Neural cell (in vitro differentiated cells): ENCODE measurements at regions not wholly inside any gene's neighbourhood (a gene's known extent, or its start where the extent isn't known, plus 50 kb on each side); places are given as distances from the start of the nearest gene placed in this dataset.

ENCODE experiments used
- H2AFZ ChIP-seq: fragments of 200-600, 300-800 bp; sonication (generic), shearing (Covaris generic); 2 replicates; pipeline ENCODE4 v1.6.0; 2014; ENCODE audit warnings: low read depth, mild to moderate bottlenecking, antibody characterized with exemption, low read length, moderate library complexity
- H3F3A ChIP-seq: fragments of 200-600 bp; shearing (Covaris generic); 2 replicates; pipeline ENCODE4 v1.6.1; 2016; ENCODE audit warnings: mild to moderate bottlenecking, moderate library complexity, mixed read lengths, antibody characterized with exemption, low read length; ENCODE audit not compliant: insufficient read depth, poor library complexity, severe bottlenecking
- H3K27ac ChIP-seq: fragments of 200-600, 300-800 bp; sonication (generic), shearing (Covaris generic); 2 replicates; pipeline ENCODE4 v1.5.1; 2014; ENCODE audit warnings: mild to moderate bottlenecking, low read length, moderate library complexity
- H3K27me3 ChIP-seq: fragments of 300-800, 200-600 bp; sonication (generic), shearing (Covaris generic); 2 replicates; pipeline ENCODE4 v1.6.0; 2014; ENCODE audit warnings: mild to moderate bottlenecking, low read depth, low read length, moderate library complexity; ENCODE audit not compliant: insufficient read depth
- H3K36me3 ChIP-seq: fragments of 300-800, 200-600 bp; sonication (generic), shearing (Covaris generic); 2 replicates; pipeline ENCODE4 v1.5.1; 2014; ENCODE audit warnings: mild to moderate bottlenecking, antibody characterized with exemption, low read length, moderate library complexity; ENCODE audit not compliant: insufficient read depth
- H3K4me2 ChIP-seq: fragments of 300-800, 200-600 bp; sonication (generic), shearing (Covaris generic); 2 replicates; pipeline ENCODE4 v1.6.0; 2014; ENCODE audit warnings: mild to moderate bottlenecking, low read length
- H3K4me3 ChIP-seq: fragments of 300-800, 200-600 bp; sonication (generic), shearing (Covaris generic); 2 replicates; pipeline ENCODE4 v1.5.1; 2014; ENCODE audit warnings: mild to moderate bottlenecking, low read length, moderate library complexity
- H3K79me2 ChIP-seq: fragments of 200-600 bp; shearing (Covaris generic); replicated peaks from 2 replicates; pipeline ENCODE4 v1.6.0; 2014; ENCODE audit warnings: mild to moderate bottlenecking, low read length, moderate library complexity; ENCODE audit not compliant: insufficient read depth
- H3K9ac ChIP-seq: fragments of 300-800, 200-600 bp; sonication (generic), shearing (Covaris generic); 2 replicates; pipeline ENCODE4 v1.6.1; 2016; ENCODE audit warnings: mild to moderate bottlenecking, low read length, mixed read lengths
- H3K9me2 ChIP-seq: fragments of 200-600 bp; shearing (Covaris generic); 2 replicates; pipeline ENCODE4 v1.6.1; 2016; ENCODE audit warnings: mild to moderate bottlenecking, low read length, mixed read lengths; ENCODE audit not compliant: insufficient read depth
- H3K9me3 ChIP-seq: fragments of 200-600, 300-800 bp; sonication (generic), shearing (Covaris generic); 2 replicates; pipeline ENCODE4 v1.6.1; 2016; ENCODE audit warnings: mild to moderate bottlenecking, mixed run types, low read length, moderate library complexity, mixed read lengths
- H4K20me1 ChIP-seq: fragments of 200-600 bp; shearing (Covaris generic); 2 replicates; pipeline ENCODE4 v1.6.1; 2016; ENCODE audit warnings: mild to moderate bottlenecking, mixed run types; ENCODE audit not compliant: insufficient read depth
- EP300 ChIP-seq: fragments of 450-650 bp; conservative IDR thresholded peaks from 2 replicates; pipeline ENCODE4 v1.6.1; 2014; ENCODE audit warnings: antibody characterized with exemption, mild to moderate bottlenecking, moderate library complexity; ENCODE audit not compliant: poor library complexity, severe bottlenecking
- EZH2 ChIP-seq: fragments of 200-600, 300-800 bp; shearing (Covaris generic), sonication (generic); IDR thresholded peaks from 2 replicates; pipeline ENCODE4 v1.6.1; 2014; ENCODE audit warnings: antibody characterized with exemption, low read length, borderline replicate concordance, mild to moderate bottlenecking; ENCODE audit not compliant: insufficient read depth, poor library complexity, severe bottlenecking
- MXI1 ChIP-seq: fragments of 450-650 bp; conservative IDR thresholded peaks from 2 replicates; pipeline ENCODE4 v1.6.1; 2014; ENCODE audit warnings: antibody characterized with exemption, mild to moderate bottlenecking; ENCODE audit not compliant: poor library complexity, severe bottlenecking
- POLR2AphosphoS5 ChIP-seq: IDR thresholded peaks from 2 replicates; pipeline ENCODE4 v1.6.1; 2012
- RAD21 ChIP-seq: fragments of 450-650 bp; conservative IDR thresholded peaks from 2 replicates; pipeline ENCODE4 v1.6.1; 2014; ENCODE audit warnings: antibody characterized with exemption, mild to moderate bottlenecking, moderate library complexity
- REST ChIP-seq: IDR thresholded peaks from 2 replicates; pipeline ENCODE4 v1.6.1; 2012; ENCODE audit warnings: borderline replicate concordance
- SMC3 ChIP-seq: fragments of 450-650 bp; conservative IDR thresholded peaks from 2 replicates; pipeline ENCODE4 v1.6.1; 2014; ENCODE audit warnings: antibody characterized with exemption, mild to moderate bottlenecking, moderate library complexity; ENCODE audit not compliant: poor library complexity
- TAF1 ChIP-seq: IDR thresholded peaks from 2 replicates; pipeline ENCODE4 v1.6.1; 2012; ENCODE audit warnings: low read depth
- TF ChIP-seq, protein P1 (sequence below): fragments of 450-650 bp; IDR thresholded peaks from 2 replicates; pipeline ENCODE4 v1.5.1; 2014; ENCODE audit warnings: antibody characterized with exemption, mild to moderate bottlenecking, moderate library complexity; ENCODE audit not compliant: poor library complexity, severe bottlenecking

DNA sequence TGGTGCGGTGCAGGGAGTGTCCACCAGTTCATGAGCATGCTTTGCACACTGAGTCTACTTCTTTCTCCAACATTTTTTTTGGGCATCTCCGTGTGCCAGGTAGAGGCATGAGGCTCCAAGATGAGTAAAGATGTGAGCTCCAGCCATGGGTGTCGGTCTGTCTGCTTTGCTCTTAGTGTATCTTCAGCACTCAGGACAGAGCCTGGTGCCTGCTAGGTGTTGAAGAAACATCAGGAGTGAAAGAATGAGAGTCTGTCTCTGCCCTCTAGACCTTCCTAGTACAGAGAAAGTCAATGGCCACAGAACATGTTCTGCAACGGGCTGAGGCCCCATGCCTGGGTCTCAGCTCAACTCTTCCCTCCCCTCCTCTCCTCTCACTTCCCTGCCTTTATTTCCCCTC lies 486.5 kb downstream of the TBC1D22A start:
- Histone ChIP-seq H3K27ac (no peak overlapping the region), H3K4me3 (no peak overlapping the region), H3K9ac (no peak overlapping the region), H3K36me3 (no peaks in the 10 kb centered on the region), H3F3A (no peaks in the 10 kb centered on the region), H4K20me1 (no peaks in the 10 kb centered on the region), H3K27me3 (no peaks in the 10 kb centered on the region), H3K9me2 (no peaks in the 10 kb centered on the region), H2AFZ (no peak overlapping the region), H3K9me3 (peaks cover 7% of the 10 kb centered on the region), H3K79me2 (no peaks in the 10 kb centered on the region), H3K4me2 (no peak overlapping the region)
- TF ChIP-seq RAD21 (no peak), EP300 (no peak)

DNA sequence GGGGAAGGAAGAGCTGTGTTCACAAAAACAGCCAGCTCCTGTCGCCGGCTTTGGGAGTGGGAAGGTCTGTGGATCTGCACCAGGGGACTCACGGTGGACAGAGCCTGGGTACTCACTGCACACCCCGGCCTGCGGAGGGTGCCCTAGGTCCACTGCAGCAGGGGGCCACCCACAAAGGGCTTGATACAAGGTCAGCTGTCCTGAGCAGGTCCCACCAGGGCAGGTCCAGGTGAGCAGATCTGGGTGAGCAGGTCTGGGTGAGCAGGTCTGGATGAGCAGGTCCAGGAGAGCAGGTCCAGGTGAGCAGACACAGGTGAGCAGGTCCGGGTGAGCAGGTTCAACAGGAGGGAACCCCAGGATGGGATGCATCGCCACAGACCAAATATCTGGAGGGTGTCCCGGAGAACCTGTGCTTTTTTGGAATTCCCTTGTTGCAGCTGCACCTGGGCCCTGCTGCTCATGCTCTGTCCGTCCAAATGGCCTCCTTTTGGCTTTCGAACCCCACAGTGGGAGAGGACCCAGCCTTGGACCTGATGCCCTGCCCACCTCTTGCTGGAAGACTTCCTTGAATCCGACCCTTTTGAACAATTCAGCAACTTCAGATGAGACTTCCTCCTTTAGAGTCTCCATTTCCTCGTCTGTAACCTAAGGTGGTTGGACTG lies 485.3 kb downstream of the TBC1D22A start:
- Histone ChIP-seq H3K9me2 (no peaks in the 10 kb centered on the region), H3K4me3 (no peak overlapping the region), H3K79me2 (no peaks in the 10 kb centered on the region), H3F3A (no peaks in the 10 kb centered on the region), H4K20me1 (no peaks in the 10 kb centered on the region), H3K36me3 (no peaks in the 10 kb centered on the region), H2AFZ (no peak overlapping the region), H3K9ac (no peak overlapping the region), H3K27ac (no peak overlapping the region), H3K27me3 (no peaks in the 10 kb centered on the region), H3K9me3 (peaks cover 7% of the 10 kb centered on the region), H3K4me2 (no peak overlapping the region)
- TF ChIP-seq REST (no peak), EP300 (no peak), TAF1 (no peak), SMC3 (no peak), MXI1 (no peak), EZH2 (no peak), POLR2AphosphoS5 (no peak), RAD21 (no peak)
- TF ChIP-seq, protein P1, sequence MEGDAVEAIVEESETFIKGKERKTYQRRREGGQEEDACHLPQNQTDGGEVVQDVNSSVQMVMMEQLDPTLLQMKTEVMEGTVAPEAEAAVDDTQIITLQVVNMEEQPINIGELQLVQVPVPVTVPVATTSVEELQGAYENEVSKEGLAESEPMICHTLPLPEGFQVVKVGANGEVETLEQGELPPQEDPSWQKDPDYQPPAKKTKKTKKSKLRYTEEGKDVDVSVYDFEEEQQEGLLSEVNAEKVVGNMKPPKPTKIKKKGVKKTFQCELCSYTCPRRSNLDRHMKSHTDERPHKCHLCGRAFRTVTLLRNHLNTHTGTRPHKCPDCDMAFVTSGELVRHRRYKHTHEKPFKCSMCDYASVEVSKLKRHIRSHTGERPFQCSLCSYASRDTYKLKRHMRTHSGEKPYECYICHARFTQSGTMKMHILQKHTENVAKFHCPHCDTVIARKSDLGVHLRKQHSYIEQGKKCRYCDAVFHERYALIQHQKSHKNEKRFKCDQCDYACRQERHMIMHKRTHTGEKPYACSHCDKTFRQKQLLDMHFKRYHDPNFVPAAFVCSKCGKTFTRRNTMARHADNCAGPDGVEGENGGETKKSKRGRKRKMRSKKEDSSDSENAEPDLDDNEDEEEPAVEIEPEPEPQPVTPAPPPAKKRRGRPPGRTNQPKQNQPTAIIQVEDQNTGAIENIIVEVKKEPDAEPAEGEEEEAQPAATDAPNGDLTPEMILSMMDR: no peak
